ENCODE measurements at regions not wholly inside any gene's neighbourhood (a gene's known extent, or its start where the extent isn't known, plus 50 kb on each side); places are given as distances from the start of the nearest gene placed in this dataset.
"Not testable (repeated sequence)": the region's sequence is repeated elsewhere in the genome, so short reads cannot be mapped to it uniquely, and the experiment has no call there.

DNA sequence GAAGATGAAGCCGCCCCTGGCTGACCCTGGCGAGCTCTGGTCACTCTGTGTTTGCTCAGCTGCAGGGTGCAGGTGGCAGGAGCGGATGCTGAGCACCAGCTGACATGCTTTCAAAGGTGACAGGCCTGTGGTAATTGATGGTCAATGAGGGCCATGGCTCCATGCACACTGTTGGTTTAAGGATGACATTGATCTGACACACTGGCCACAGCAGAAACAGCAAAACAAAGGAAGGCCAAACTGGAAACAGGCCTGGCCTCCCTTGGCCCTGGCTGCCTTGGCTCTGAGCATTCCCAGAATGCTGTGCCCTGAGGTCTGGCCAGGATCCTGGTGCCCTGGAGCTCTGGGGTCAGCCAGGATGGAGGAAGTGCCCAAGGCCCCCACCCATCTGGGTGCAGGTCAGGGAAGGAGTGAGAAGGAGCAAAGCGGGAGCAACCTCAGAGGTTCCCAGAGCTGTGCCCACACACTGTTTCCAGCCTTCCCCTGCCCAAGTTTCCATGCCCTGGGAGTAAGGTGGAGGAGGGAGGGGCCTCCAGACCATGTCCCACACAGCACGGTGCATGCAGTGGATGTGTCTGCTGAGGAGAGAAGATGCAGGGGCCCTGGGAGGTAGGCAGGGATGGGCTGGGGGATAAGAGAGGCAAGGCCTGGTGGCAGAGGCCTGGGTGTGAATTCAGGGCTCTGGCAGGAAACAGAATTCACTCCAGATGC, 302.2 kb downstream of the RPS24 start:
- no peak for DNase-seq (ENCODE audit: low read depth in 2 of 2, low spot score in 1 of 2)

DNA sequence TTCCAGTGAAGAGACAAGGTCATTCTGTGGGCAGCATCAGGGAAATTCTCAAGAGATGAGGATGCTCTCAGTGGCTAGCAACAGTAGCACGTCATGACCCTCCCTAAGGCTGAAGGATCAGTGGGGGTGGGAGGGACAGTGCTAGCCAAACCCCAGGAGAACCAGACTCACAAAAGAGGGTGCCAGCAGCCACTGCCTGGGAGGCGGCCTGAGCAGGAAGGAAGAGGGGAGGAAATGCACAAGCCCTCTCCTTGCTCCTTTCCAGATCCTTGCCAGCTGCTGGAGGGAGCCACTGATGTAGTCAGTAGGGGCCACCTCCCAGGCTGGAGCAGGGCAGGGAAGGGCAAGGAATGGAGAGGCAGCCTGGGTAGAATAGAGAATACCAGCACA, 302.7 kb downstream of the RPS24 start:
- DNase-seq (ENCODE audit: low read depth in 2 of 2, low spot score in 1 of 2), result no peak

DNA sequence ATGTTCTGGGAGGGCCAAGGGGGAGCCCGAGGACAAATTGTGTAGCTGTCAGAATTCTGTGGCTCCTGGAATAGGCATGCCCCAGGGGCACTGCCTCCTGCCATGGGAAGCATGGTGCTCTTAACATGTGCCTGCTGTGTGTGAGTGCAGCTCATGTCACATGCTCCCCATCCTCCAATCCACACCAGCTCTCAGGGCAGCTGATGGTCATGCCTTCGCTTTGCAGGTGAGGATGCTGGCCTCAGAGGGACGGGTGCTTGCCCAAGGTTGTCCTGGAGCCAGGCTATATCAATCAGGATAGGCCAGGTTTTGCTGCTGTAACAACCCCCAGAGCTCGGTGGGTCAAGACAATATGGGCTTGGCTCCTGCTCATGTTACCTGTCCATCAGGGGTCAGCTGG, 303.4 kb downstream of the RPS24 start:
- no peak for DNase-seq (ENCODE audit: low read depth in 2 of 2, low spot score in 1 of 2)

DNA sequence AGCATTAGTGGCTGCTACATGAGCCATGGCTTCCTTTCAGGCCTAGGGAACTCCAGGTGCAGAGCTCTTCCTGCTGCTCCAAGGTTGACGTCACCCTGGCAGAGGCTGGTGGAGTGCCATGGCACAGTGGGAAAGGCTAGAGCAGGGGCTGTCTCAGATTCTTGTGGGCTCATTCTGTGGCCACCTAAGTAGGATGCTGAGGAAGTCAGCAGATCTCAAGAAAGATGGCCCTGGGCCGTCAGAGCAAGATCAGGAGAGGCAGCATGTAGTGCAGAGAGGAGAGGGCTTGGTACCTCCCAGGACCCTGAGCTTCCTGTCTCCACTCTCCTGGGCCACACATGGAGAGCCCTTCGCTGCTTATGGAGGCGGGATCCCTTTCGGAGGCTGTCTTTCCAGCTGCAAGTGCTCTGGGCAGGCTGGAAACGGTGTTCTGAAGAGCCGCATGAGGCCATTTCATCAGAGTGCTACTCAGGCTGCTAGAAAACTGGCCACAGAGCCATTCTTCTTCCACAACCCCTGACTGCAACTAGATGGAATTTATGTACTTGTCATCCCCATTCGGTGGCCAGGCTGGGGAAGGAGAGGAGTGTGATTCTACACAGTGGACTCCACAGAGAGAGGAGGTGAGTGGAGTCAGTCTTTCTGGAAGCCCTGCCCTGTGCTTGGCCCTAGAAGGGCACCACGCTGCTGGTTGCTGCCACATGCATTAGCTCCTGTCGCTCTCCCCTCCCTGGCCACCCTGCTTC, 304.2 kb downstream of the RPS24 start:
- no peak for DNase-seq (ENCODE audit: low read depth in 2 of 2, low spot score in 1 of 2)

DNA sequence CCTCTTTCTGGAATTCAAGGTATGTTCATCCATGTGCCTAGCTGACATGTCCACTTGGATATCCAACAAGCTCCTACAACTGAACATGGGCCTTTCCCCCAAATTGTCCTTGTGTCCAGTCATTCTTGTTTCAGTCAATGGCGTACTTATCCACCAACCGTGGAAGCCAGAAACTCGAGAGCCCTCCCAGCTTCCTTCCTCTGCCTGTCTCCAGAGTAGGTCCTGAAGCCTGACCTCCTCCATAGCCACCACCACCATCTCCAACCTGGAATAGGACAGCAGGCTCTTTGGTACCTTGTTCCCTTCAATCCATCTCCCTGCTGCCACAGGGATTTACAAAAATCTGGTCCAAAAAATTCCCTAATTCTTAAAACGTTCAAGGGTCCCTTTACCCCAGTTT, 305.1 kb downstream of the RPS24 start:
- no peak for DNase-seq (ENCODE audit: low read depth in 2 of 2, low spot score in 1 of 2)

DNA sequence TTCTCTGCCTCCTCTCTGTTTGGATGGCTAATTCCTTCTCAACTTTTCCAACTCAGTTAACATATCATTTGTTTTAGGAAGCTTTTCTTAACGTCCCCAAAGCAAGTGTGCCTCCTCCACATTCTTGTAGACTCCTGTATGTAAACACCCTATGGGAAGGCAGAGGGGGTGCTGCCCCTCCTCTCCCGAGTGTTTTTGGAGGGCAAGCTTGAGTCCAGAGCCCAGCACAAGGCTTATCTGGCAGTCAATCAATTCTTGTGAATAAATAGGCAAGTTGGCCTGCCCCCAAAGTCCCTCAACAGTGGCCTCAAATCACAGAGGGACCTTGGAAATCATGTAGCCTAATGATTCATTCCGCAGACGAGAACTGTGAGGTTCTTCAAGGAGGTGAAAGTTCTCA, 305.6 kb downstream of the RPS24 start:
- DNase-seq (ENCODE audit: low read depth in 2 of 2, low spot score in 1 of 2), result no peak

DNA sequence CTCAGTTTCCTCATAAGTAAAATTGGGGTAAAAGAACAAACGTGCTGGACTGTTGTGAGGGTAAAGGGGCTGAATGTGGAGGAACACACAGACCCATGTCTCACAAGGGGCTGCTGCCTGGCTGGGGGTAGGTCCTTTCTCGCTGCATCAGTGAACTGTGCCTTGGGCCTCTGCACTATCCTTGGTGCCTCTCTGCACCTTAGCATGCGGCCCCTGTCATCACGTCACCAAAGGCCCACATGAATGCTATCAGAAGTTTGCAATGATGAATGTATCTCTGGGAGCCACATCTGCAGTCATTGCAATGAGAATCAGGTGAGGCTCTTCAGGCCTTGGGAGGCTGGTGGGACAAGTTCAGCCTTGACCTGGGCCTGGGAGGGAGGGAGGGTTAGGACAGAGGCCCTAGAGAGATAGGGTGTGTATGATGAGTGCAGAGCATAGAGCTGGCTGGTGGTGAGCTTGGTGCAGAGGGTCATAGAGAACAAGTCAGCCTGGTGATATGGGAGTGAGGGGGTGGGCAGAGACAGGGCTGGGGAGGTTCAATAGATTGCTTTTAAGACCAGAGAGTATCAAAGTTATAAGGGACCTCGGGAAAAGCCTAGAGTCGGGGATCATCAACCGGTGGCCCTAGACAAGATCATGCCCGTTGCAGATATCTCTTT, 308.4 kb downstream of the RPS24 start:
- no peak for DNase-seq (ENCODE audit: low read depth in 2 of 2, low spot score in 1 of 2)

DNA sequence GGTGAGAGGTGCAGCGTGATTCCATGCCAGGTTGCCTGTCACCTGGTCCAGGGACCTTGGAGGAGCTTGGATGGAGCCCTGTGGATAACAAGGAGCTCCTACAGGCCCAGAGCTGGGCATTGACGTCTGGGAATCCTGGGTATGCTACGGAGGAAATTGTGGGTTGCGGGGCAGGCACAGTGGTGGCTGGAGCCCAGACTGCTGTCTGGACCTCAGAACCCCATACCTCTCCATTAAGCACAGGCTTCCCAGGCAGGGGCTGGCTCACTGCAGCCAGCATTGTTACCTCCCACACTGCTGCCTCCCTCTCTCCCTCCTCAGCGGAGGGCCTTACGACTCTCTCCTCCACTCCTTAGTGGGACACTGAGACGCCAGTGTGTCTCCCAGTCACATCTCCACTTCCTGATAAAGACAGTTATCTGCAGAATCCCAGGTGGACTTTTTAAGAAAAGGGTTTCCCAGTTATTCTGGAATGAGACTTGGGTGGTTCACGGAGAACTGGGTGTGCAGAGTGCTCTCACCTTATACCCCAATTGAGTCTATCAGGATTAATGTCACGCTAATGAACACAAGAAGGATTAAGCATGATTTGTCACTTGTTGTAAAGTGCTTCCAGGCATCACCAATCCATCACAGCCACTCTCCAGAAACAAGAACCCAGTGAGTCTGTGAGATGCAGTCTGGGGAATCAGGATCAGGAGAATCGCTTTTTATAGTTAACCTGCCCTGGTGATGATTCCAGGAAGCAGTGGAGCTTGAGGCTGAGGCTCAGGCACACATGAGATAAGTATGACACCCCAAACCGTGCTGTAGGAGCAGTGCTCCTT, 309.4 kb downstream of the RPS24 start:
- DNase-seq (ENCODE audit: low read depth in 2 of 2, low spot score in 1 of 2), result no peak

DNA sequence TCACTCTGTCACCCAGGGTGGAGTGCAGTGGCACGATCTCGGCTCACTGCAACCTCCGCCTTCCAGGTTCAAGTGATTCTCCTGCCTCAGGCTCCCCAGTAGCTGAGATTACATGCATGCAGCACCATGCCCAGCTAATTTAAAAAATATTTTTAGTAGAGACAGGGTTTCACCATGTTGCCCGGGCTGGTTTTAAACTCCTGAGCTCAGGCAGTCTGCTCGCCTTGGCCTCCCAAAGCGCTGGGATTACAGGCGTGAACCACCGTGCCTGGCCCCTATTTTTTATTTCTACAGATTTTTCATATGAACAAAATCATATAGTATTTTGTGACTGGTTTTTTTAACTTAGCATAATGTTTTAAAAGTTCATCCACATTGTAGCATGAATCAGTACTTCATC, 310.6 kb downstream of the RPS24 start:
- DNase-seq (ENCODE audit: low read depth in 2 of 2, low spot score in 1 of 2), result not testable (repeated sequence)

DNA sequence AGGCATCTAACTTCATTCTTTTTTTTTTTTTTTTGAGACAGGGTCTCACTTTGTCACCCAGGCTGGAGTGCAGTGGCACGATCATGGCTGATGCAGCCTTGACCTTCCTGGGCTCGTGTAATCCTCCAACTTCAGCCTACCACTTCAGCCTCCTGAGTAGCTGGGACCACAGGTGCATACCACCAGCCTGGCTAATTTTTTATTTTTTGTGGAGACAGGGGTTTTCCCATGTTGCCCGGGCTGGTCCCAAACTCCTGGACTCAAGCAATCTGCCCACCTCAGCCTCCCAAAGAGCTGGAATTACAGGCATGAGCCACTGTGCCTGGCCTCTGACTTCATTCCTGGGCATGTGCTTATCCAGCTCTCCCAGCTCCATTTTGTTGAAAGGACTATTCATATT, 311.9 kb downstream of the RPS24 start:
- not testable (repeated sequence) for DNase-seq (ENCODE audit: low read depth in 2 of 2, low spot score in 1 of 2)

DNA sequence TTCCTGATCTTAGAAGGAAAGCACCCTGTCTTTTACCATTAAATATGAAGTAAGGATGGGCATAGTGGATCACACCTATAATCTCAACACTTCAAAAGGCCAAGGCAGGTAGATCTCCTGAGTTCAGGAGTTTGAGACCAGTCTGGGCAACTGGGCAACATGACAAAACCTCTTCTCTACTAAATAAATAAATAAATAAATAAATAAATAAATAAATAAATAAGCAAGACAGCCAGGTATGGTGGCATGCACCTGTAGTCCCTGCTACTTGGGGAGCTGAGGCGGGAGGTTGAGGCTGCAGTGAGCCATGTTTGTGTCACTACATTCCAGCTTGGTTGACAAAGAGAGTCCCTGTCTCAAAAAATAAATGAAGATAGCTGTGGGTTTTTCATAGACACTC, 313.1 kb downstream of the RPS24 start:
- no peak for DNase-seq (ENCODE audit: low read depth in 2 of 2, low spot score in 1 of 2)

DNA sequence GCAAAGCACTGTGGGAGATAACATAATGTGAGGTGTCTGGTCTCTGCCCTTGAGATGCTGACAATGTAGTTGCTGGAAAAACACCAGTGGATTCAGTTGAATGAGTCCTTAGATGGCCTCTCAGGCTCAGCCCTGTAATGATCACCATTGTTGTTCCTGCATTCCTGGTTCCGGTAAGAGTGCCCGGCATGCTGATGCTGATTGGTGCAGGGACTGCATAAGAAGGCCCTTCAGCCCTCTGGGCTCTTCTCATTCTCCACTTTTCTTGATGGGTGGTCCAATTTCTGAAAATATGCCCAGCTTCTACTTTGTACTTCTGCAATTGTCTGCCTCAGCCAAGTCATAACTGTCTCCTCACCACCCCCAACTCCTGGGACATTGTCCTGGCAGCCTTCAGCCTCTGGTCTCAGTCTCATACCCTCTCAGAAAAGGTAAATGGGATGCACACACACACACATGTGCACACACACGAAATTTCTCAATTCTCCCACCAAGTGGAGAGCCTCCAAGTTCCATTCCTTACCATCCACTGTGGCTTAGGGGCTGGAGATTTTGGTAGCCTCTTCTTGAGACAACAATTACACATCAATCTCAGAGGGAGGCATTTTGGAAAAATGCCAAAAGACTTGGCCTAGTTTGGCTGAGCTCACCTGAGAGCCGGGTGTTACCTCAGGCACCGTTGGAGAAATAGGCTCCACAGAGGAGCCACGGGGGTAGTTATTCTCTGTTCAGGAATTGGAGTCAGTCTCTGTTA, 314.9 kb downstream of the RPS24 start:
- DNase-seq (ENCODE audit: low read depth in 2 of 2, low spot score in 1 of 2), result no peak

DNA sequence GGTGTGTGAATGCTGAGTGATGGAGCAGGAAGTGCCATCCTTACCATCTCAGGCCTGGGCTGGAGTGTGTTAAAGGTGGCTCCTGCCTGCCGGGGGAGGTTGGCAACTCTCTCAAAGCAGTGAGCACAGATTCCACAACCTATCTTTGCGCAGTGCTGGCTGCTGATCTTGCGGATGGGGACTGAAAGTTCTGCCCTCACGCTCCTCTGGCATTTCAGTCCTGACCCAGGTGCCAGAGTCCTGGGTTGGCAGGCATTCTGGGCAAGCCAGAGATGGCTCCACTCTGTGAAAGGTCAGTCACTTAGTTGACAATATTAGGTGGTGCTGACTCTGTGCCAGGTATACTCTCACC, 315.5 kb downstream of the RPS24 start:
- DNase-seq (ENCODE audit: low read depth in 2 of 2, low spot score in 1 of 2), result no peak

DNA sequence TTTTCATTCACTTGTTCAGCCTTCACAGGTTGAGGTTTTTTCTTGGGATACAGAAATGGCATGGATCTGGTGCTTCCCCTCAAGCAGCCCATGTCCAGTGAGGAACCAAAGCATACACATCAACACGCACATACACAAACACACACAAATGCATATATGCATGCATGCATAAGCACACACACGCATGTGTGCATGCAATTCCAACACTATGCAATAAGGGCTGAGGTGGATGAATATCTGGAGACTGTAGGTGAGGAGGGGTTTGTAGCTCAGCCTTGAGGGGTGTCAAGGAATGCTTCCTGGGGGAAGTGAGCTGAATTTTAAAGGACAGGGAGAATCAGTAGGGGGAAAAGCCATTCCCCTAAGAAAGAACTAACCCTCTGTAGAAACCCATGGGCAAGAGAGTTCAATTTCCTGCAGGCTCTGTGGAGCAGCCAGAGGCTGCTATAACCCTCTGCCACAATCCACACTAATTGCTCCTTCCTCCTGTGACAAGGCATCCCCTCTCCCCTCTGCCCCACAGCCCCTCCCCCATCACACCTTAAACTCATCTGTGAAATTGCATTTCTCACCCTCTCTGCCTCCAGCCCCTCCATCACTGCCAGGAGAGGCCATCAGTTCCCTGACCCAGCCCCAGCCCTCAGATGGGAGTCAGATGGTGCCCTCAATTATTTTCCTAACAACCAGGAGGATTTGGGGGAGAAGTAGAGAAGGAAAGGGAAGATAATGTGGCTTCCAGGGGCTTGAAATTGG, 316.4 kb downstream of the RPS24 start:
- no peak for DNase-seq (ENCODE audit: low read depth in 2 of 2, low spot score in 1 of 2)

DNA sequence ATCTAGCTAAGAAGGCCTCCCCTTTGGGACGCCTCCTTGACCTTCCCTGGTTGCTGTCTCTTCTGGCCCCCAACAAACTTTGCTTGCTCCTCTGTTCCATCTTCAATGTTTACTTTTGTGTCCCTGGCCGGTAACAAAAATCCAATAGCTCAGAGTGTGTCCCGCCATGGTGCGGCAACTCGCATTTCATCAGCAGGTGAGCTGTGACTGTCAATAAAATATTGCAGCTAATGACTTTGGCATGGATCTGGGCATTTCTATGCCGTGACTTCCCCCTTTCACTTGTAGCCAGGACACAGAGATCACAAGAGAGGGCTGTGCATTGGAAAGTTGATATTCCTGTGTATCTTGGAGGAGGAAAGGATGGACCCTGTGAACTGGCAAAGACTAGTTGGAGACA, 317.6 kb downstream of the RPS24 start:
- DNase-seq (ENCODE audit: low read depth in 2 of 2, low spot score in 1 of 2), result no peak

DNA sequence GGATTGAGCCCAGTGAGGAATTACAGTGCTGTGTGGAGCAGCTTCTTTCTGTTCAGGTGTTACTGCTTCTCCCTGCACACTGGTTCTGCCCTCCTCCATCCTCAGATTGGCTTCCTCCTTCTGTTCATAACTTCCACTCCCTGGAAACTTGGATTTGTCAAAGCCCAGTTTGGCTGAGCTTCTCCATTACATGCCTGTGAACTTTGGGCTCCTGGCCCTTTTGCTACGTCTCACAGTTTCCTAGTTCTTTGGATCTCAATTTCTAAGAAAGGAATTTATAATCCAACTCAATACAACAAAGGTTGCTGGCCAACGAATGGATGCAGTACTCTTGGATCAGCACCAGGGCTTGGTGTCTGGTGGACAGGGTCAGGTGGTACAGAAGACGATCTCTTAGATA, 318.1 kb downstream of the RPS24 start:
- no peak for DNase-seq (ENCODE audit: low read depth in 2 of 2, low spot score in 1 of 2)

DNA sequence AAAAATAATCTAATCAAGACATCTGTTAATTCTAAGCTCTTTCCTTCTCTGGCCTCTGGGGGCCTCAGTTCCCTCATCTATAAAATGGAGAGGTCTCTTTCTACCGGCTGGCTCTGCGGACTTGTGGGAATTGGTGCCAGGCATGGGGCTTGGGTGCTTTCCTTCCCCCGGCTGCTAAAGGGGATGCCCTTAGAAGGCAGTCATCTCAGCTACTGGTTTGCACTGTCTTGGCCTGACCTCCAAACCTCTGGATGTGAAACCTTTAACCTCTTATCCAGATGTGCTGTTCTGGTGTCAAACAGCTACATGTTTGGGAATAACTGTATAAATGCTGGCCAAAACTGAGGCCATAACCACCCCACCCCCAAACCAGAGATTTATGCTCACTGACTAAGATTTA, 320.0 kb downstream of the RPS24 start:
- no peak for DNase-seq (ENCODE audit: low read depth in 2 of 2, low spot score in 1 of 2)

DNA sequence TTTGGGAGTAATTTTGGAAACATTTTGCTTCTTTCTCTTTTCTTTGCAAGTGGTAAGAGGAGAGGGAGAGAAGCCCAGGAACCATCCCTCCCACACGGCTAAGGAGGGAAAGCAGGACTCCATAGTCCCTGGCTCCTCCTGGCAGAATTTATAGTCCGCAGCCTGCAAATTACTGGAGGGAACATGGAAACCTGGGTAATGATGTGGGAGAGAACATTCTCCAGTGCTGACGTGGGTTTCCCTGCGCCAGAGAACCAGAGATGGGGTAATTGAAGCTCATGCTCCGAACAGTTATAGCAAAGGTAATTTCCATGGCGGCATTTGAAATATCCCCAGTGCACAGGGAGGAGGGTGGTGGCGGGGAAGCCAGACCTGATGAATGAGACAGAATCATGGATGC, 320.4 kb downstream of the RPS24 start:
- no peak for DNase-seq (ENCODE audit: low read depth in 2 of 2, low spot score in 1 of 2)

DNA sequence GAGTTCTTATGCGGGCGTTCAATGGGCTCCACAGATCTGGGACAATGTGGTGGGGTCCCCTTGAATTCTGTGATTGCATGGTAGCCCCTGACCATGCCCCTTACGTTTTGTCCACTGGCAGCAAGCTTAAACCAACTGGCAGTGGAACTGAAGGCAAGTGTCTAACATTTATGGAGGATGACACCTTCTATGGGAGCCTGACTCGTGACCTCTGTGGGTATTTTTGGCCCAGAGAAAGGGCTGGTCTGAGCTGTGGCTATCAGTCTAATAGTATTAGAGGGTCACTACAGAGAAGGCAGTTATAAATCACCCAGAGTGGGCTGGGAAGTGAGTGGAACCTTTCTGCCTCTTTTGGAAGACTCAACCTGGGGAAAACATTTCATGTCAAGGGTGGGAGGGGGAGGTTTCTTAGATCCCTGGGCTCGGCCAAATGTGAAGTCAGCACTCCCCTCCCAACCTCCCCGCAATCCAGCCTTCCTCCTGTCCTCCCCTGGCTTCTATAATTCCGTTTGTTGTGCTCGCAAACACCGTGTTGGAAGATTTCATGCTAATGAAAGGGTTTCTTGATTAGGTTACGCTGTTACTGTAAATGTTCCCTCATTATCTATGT, 322.7 kb downstream of the RPS24 start:
- no peak for DNase-seq (ENCODE audit: low read depth in 2 of 2, low spot score in 1 of 2)
